ENCODE measurements at regions not wholly inside any gene's neighbourhood (a gene's known extent, or its start where the extent isn't known, plus 50 kb on each side); places are given as distances from the start of the nearest gene placed in this dataset.

DNA sequence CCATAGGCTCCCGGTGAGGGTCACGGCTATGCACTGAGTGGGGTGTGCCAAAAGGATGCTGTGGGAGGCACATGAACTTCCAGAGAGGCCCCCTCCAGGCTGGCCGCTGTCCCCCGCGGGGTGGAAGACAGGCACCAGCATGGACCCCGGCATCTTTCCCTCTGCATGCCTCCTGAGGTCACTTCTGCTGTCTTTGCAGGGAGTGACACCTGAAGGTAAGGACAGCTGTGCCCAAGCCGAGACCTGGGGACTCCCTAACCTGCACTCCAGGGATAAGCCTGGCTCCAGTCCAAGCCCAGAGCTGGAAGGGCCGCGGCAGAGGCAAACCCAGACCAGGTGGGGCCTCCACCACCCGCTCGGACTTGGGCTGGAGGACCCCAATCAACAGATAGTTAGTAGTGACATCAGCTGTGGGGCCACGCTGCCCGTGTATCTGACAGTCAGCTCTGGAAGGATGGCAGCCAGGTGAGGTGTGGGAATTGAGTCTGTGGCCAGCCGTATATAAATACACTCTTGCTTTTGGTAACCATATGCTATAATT is 340.7 kb upstream of the MKI67 start:
- POLR2A ChIA-PET, result no interaction called here
- no peak for DNase-seq
- peaks cover 4% of the 10 kb centered on the region for H3K9me3 Mint-ChIP-seq
- no peaks in the 10 kb centered on the region for H3K36me3 Mint-ChIP-seq (ENCODE audit: low read depth)
- no peaks in the 10 kb centered on the region for H3K4me1 Mint-ChIP-seq
- no peak overlapping the region for H3K27ac Mint-ChIP-seq
- CTCF ChIA-PET, result no interaction called here
- no peak overlapping the region for H3K4me3 Mint-ChIP-seq
- H3K27me3 Mint-ChIP-seq, result no peaks in the 10 kb centered on the region

DNA sequence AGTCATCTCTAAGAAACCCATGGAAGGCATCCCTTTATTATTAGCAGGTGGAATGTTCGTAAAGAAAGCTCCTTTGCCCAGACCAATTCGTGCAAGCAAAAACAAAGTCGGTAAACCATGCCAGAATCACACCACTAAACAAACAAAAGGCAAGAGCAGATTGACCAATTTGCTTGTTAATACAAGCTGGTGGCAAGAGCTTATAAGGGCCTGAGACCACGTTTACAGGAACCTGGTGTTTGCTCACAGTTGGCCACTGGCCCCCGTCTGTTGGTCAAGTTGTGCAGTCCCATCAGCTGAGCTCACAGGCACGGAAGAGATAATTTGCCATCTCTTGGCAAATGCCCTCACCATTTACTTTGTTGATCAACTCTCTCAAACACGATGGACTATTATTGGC is 342.2 kb upstream of the MKI67 start:
- H3K27ac Mint-ChIP-seq, result no peak overlapping the region
- H3K4me3 Mint-ChIP-seq, result no peak overlapping the region
- DNase-seq, result no peak
- no peaks in the 10 kb centered on the region for H3K27me3 Mint-ChIP-seq
- H3K9me3 Mint-ChIP-seq, result peaks cover 4% of the 10 kb centered on the region
- CTCF ChIA-PET, result no interaction called here
- POLR2A ChIA-PET, result no interaction called here
- no peaks in the 10 kb centered on the region for H3K4me1 Mint-ChIP-seq
- no peaks in the 10 kb centered on the region for H3K36me3 Mint-ChIP-seq (ENCODE audit: low read depth)

DNA sequence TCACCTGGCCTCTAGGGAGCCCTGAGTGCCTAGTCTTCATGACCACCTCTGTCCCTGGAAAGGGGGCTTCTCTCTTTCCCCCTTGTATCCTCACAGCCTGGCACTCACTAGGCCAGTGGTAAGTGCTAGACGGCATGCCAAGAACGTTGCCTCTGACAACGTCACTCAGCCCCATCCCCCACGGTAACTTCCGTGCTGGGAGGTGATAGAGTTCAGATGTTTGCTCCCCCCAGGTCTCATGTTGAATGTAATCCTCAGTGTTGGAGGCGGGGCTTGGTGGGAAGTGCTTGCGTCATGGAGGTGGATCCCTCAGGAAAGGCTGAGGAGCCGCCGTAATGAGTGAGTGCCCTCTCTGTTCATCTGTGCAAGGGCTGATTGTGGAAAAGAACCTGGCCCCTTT is 343.3 kb upstream of the MKI67 start:
- Mint-ChIP-seq H3K4me1 (no peaks in the 10 kb centered on the region), H3K4me3 (no peak overlapping the region), H3K27me3 (no peaks in the 10 kb centered on the region), H3K9me3 (peaks cover 4% of the 10 kb centered on the region), H3K27ac (no peak overlapping the region), H3K36me3 (ENCODE audit: low read depth) (no peaks in the 10 kb centered on the region)
- DNase-seq, result no peak
- ChIA-PET POLR2A (no interaction called here), CTCF (no interaction called here)

DNA sequence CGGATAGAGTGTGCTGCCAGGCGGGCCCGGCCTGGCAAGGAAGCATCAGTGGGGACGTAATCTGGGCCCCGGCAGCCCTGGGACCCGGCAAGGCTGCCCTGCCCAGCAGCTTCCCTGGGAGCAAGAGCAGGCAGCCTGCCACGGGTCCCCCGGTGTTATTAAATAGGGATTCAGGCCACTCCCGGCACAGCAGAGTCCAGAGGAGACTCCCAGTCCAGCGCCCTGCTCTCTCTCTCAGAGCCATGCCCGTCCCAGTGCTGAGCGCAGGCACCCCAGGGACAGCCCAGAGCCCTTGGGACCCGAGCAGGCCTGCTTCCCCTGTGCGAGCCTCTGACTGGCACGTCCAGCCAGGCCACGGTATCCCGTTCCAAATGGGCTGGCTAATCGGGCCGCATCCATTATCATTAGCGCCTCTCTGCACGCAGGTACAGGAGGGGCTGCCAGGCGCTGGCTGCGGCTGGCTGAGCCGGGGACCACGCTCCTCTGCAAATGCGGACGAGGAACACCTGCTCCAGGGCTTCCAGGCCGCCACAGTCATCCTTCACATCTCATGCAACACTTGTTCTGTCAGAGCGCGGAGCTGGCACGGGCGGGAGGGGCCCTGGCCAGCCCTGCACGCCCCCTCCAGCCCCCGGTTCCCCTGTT is 344.2 kb upstream of the MKI67 start:
- ChIA-PET CTCF (no interaction called here), POLR2A (no interaction called here)
- no peaks in the 10 kb centered on the region for H3K36me3 Mint-ChIP-seq (ENCODE audit: low read depth)
- DNase-seq, result no peak
- H3K4me3 Mint-ChIP-seq, result no peak overlapping the region
- no peaks in the 10 kb centered on the region for H3K27me3 Mint-ChIP-seq
- H3K27ac Mint-ChIP-seq, result no peak overlapping the region
- H3K9me3 Mint-ChIP-seq, result peaks cover 4% of the 10 kb centered on the region
- no peaks in the 10 kb centered on the region for H3K4me1 Mint-ChIP-seq

DNA sequence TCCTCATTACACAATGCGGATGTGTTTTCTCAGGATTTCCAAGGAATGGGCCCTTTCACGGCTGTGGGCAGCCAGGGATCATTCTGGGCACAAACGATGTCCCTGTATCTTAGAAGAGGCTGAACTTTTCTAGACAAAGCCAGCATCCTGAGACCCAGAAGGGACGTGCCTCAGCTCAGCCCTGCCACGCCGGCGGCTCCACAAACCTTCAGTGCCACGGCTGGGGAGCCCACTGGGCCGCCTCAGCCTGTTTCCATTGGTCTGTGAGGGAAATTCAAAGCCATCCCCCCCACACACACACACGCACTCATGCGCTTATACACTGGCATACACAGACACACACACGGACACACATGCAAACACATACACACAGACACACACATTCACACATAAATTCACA is 344.9 kb upstream of the MKI67 start:
- Mint-ChIP-seq H3K9me3 (peaks cover 3% of the 10 kb centered on the region), H3K4me3 (no peak overlapping the region), H3K27ac (no peak overlapping the region), H3K36me3 (ENCODE audit: low read depth) (no peaks in the 10 kb centered on the region), H3K27me3 (no peaks in the 10 kb centered on the region), H3K4me1 (no peaks in the 10 kb centered on the region)
- ChIA-PET CTCF (no interaction called here), POLR2A (no interaction called here)
- no peak for DNase-seq

DNA sequence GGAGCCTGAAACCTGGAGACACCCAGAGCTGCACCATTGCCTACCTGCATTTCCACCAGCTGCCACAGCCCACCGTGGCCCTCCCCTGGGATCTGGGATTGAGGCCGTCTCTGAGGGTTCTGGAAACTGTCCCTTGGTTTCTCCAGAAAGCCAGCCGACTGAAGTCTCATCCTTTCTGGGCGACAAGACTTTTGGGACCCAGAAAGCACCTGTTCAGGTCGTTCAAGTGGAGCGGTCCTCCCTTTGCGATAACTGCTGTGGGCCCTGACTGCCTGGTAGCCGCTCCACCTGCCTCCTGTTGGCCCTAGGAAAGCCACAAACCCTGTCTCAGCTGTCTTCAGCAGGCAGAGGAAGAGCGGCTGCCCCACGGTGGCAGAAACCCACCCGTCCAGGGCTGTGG is 346.0 kb upstream of the MKI67 start:
- no peak overlapping the region for H3K4me3 Mint-ChIP-seq
- CTCF ChIA-PET, result no interaction called here
- no peak overlapping the region for H3K27ac Mint-ChIP-seq
- H3K9me3 Mint-ChIP-seq, result no peaks in the 10 kb centered on the region
- no peaks in the 10 kb centered on the region for H3K36me3 Mint-ChIP-seq (ENCODE audit: low read depth)
- no peaks in the 10 kb centered on the region for H3K27me3 Mint-ChIP-seq
- POLR2A ChIA-PET, result no interaction called here
- no peaks in the 10 kb centered on the region for H3K4me1 Mint-ChIP-seq
- DNase-seq, result no peak

DNA sequence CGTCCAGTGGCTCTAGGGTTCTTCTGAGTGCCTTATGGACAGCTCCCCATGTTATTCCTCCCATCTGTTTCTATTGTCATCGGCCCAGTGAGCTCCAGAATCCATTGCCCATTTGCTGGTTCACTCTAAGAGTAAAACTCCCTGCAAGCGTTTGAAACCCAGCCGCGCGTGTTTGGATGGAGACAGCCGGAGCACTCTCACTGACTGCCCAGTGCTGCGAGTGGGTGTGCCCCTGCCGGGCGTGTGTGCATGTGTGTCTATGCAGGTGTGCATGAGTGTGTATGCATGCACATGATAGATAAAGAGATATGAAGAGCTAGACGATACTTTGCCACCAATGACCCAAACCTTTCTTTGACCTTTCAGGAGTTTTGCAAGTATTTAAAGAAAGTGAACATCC is 347.2 kb upstream of the MKI67 start:
- H3K9me3 Mint-ChIP-seq, result no peaks in the 10 kb centered on the region
- POLR2A ChIA-PET, result no interaction called here
- no peaks in the 10 kb centered on the region for H3K27me3 Mint-ChIP-seq
- H3K36me3 Mint-ChIP-seq (ENCODE audit: low read depth), result no peaks in the 10 kb centered on the region
- H3K4me3 Mint-ChIP-seq, result no peak overlapping the region
- H3K4me1 Mint-ChIP-seq, result no peaks in the 10 kb centered on the region
- H3K27ac Mint-ChIP-seq, result no peak overlapping the region
- no peak for DNase-seq
- CTCF ChIA-PET, result no interaction called here

DNA sequence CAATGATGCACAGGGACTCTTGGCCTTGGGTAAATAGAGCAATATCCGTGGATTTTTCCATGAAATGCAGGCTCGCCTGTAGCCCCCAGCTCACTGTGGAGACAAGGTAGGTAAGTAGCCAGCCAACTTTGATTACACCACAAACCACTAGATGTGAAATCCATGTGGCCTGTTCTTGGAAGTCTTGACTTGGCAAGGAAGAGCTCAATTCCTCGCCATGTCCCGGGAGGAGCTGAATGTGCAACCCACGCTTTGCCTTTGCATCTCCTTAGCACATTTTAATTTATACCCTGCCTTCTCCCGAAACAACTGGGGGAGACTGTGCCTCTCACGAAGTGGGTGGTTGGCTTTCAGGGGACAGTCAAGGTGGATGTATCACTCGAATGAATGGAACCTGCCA is 347.7 kb upstream of the MKI67 start:
- H3K4me3 Mint-ChIP-seq, result no peak overlapping the region
- no peaks in the 10 kb centered on the region for H3K36me3 Mint-ChIP-seq (ENCODE audit: low read depth)
- no peak overlapping the region for H3K27ac Mint-ChIP-seq
- no peaks in the 10 kb centered on the region for H3K27me3 Mint-ChIP-seq
- no peaks in the 10 kb centered on the region for H3K9me3 Mint-ChIP-seq
- ChIA-PET POLR2A (no interaction called here), CTCF (no interaction called here)
- DNase-seq, result no peak
- no peaks in the 10 kb centered on the region for H3K4me1 Mint-ChIP-seq

DNA sequence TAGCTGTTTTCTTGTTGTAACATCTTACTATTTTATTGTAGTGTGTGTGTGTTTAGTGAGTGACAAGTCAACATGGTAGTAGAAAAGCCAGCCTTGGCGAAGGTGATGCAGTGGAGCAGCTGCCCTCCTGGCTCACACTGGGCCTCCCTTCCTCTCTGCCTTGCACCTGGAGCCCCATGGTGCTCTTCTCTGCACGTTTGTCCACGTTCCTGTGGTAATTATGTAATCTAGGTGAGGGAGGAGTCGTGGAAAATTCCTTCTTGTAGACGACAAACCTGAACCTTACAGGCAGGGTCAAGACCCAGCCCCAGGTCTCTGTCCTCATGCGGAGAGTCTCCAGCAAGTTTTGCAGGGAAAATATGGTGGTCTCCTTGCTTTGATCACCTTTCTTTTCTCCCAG is 348.3 kb upstream of the MKI67 start:
- Mint-ChIP-seq H3K9me3 (no peaks in the 10 kb centered on the region), H3K4me3 (no peak overlapping the region), H3K36me3 (ENCODE audit: low read depth) (no peaks in the 10 kb centered on the region), H3K27ac (no peak overlapping the region), H3K27me3 (no peaks in the 10 kb centered on the region), H3K4me1 (no peaks in the 10 kb centered on the region)
- CTCF ChIA-PET, result no interaction called here
- POLR2A ChIA-PET, result no interaction called here
- no peak for DNase-seq

DNA sequence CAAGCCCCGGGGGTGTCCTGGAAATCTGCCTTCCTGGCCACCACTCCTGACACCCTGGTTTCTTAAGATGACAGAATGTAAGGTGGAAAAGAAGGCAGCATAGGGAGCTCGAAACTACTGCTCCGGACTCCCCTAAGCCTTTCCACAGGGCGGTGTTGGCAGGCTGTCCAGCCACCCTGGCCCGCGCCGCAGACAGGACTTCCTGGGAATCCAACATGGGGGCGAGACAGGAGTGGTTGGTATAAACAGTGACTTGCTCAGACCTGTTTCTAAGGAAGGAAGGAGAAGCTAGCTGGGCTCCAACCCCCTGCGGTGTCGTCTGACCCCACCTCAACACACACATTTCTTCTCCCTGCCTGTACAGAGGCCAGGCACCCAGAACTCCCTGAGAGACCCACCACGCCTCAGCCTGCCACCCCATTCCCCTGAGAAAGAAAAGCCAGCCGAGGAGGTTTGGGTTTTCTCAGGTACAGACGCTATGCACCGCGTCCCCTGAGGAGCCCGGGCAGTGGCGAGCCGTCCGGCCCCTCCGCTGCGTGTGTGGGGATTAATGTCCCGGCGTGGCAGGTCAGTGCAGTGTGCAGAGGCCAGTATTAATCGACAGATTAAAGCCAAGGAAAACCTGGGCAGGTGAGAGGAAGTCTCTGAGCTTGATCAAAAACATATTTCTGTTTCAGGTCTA is 349.6 kb upstream of the MKI67 start:
- POLR2A ChIA-PET, result no interaction called here
- Mint-ChIP-seq H3K36me3 (ENCODE audit: low read depth) (no peaks in the 10 kb centered on the region), H3K27me3 (no peaks in the 10 kb centered on the region), H3K9me3 (no peaks in the 10 kb centered on the region), H3K27ac (no peak overlapping the region), H3K4me3 (no peak overlapping the region), H3K4me1 (no peaks in the 10 kb centered on the region)
- DNase-seq, result no peak
- CTCF ChIA-PET, result no interaction called here

DNA sequence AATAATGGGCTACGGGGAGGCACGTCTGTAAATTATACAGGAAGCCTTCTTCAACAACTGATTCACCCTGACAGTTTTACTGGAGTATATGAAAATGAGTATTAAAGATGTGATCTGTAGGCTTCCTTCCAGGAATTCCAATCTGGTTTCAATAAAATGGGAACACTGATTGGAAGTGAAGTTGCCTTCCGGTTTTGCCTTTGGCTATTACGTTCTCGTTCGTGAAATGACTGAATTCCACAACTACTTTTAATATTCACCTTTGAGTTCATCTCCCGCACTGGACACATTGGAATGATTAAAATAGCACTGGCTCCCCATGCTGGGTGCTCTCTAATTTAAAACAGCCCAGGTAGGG is 350.1 kb upstream of the MKI67 start:
- no peak overlapping the region for H3K4me3 Mint-ChIP-seq
- H3K9me3 Mint-ChIP-seq, result no peaks in the 10 kb centered on the region
- H3K4me1 Mint-ChIP-seq, result no peaks in the 10 kb centered on the region
- no peaks in the 10 kb centered on the region for H3K36me3 Mint-ChIP-seq (ENCODE audit: low read depth)
- H3K27me3 Mint-ChIP-seq, result no peaks in the 10 kb centered on the region
- POLR2A ChIA-PET, result no interaction called here
- no peak for DNase-seq
- CTCF ChIA-PET, result no interaction called here
- no peak overlapping the region for H3K27ac Mint-ChIP-seq

DNA sequence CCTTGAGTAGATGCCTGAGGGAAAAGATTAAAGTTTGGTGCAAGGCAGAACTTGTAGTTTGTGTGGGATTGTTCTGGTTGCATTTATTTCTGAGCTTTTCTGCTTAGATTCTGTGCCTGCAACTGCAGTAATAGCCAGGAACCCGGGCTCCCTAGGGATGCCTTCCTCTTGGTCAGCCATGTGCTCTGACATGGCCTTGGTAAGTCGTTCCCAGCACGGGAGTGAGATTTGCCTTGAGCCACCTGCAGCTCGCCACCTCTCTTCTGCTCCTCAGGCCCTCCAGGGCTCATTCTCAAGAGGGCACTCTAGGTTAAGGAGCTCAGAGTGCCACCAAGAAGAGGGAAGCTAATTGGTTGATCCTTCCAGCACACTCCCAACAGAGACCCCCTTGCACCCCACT is 350.6 kb upstream of the MKI67 start:
- ChIA-PET CTCF (no interaction called here), POLR2A (no interaction called here)
- no peak for DNase-seq
- Mint-ChIP-seq H3K4me1 (no peaks in the 10 kb centered on the region), H3K36me3 (ENCODE audit: low read depth) (no peaks in the 10 kb centered on the region), H3K27me3 (no peaks in the 10 kb centered on the region), H3K4me3 (no peak overlapping the region), H3K9me3 (no peaks in the 10 kb centered on the region), H3K27ac (no peak overlapping the region)

DNA sequence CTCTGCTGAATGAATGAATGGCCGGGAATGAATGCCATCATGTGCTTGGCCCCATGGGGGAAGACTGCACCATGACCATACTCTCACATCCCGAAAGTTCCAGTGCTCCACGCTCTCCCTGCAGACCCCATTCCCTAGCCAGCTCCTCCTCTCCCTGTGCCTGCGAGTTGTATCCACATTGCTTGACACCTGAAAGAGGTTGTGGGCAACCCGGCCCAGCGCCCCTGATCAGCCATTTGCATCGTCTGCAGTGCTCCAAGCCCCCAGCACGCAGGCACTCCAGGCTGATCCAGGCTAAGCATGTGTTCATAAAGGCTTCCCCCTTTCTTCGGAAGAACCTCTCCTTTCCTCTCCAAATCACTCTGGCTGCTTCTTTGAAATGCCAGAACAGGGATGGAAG is 354.4 kb upstream of the MKI67 start:
- no peaks in the 10 kb centered on the region for H3K27me3 Mint-ChIP-seq
- ChIA-PET CTCF (no interaction called here), POLR2A (no interaction called here)
- H3K36me3 Mint-ChIP-seq (ENCODE audit: low read depth), result no peaks in the 10 kb centered on the region
- no peaks in the 10 kb centered on the region for H3K9me3 Mint-ChIP-seq
- no peak for DNase-seq
- no peak overlapping the region for H3K4me3 Mint-ChIP-seq
- no peak overlapping the region for H3K27ac Mint-ChIP-seq
- H3K4me1 Mint-ChIP-seq, result no peaks in the 10 kb centered on the region

DNA sequence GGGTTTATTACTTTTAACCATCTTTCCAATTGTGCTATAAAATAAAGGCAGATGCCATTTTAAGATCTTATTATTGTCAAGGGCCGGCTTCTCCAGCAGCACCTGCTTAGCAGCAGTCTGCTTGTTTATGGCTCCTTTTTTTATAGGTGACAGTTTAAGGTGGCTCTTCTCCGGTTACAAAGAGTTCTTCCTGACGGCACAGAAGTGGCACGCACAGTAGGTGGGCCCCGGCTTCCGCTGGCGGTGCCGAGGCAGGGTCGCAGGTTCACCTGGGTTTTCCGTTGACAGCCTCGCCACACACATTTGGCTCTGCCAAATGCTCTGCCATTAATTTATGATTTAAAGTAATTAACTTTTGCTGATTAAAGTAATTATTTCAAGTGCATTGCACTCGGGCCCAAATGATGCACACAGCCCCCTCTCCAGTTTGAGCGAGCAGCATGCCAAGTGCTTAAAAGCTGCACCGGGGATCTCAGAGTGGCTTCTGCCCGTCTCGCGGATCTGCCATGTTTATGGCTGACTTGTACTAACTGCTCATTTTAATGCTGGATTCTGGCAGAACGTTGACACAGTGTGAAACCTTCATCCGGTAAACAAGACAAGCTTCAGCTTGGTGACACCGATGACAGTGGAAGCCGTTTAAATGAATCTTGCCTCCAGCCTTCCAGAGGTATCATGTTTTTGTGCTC is 355.1 kb upstream of the MKI67 start:
- H3K9me3 Mint-ChIP-seq, result no peaks in the 10 kb centered on the region
- H3K4me3 Mint-ChIP-seq, result no peak overlapping the region
- H3K27me3 Mint-ChIP-seq, result no peaks in the 10 kb centered on the region
- no peaks in the 10 kb centered on the region for H3K4me1 Mint-ChIP-seq
- H3K27ac Mint-ChIP-seq, result no peak overlapping the region
- ChIA-PET POLR2A (no interaction called here), CTCF (no interaction called here)
- no peak for DNase-seq
- H3K36me3 Mint-ChIP-seq (ENCODE audit: low read depth), result no peaks in the 10 kb centered on the region
